HG03095 (cell line): ENCODE measurements at regions not wholly inside any gene's neighbourhood (a gene's known extent, or its start where the extent isn't known, plus 50 kb on each side); places are given as distances from the start of the nearest gene placed in this dataset.

Source experiments
- ATAC-seq: cut with Tn5 transposase; IDR thresholded peaks from one replicate; pipeline ENCODE4 v1.9.1; 2021; ENCODE audit warnings: moderate library complexity; ENCODE audit not compliant: unreplicated experiment

GRCh38 chr12:67829896-67830295 lies 159.4 kb upstream of the IFNG-AS1 start:
- no peak for ATAC-seq

- ATAC-seq: no peak
These were observed 157.1 kb upstream of the IFNG-AS1 start for GRCh38 chr12:67832155-67832554.

GRCh38 chr12:67833602-67834001 lies 155.6 kb upstream of the IFNG-AS1 start:
- no peak for ATAC-seq

- no peak for ATAC-seq
These were observed 151.4 kb upstream of the IFNG-AS1 start for GRCh38 chr12:67837876-67838275.

- ATAC-seq: no peak
These were observed 147.1 kb upstream of the IFNG-AS1 start for GRCh38 chr12:67842124-67842523.

- ATAC-seq: no peak
These were observed 146.0 kb upstream of the IFNG-AS1 start for GRCh38 chr12:67843257-67843656.

- ATAC-seq: no peak
These were observed 136.5 kb upstream of the IFNG-AS1 start for GRCh38 chr12:67852701-67853100.

- ATAC-seq: no peak
These were observed 136.0 kb upstream of the IFNG-AS1 start for GRCh38 chr12:67853204-67853603.

GRCh38 chr12:67854351-67854750 lies 134.9 kb upstream of the IFNG-AS1 start:
- no peak for ATAC-seq

- ATAC-seq: no peak
These were observed 134.1 kb upstream of the IFNG-AS1 start for GRCh38 chr12:67855103-67855502.

GRCh38 chr12:67871231-67871630 lies 118.0 kb upstream of the IFNG-AS1 start:
- ATAC-seq: no peak

GRCh38 chr12:67873355-67873754 lies 115.9 kb upstream of the IFNG-AS1 start:
- no peak for ATAC-seq

GRCh38 chr12:67876305-67876915 lies 112.8 kb upstream of the IFNG-AS1 start:
- no peak for ATAC-seq

GRCh38 chr12:67877727-67878126 lies 111.5 kb upstream of the IFNG-AS1 start:
- ATAC-seq: no peak

GRCh38 chr12:67879937-67880336 lies 109.3 kb upstream of the IFNG-AS1 start:
- ATAC-seq: no peak

- ATAC-seq: no peak
These were observed 107.7 kb upstream of the IFNG-AS1 start for GRCh38 chr12:67881565-67881964.

GRCh38 chr12:67884596-67884995 lies 104.7 kb upstream of the IFNG-AS1 start:
- ATAC-seq: no peak

GRCh38 chr12:67885375-67886169 lies 103.7 kb upstream of the IFNG-AS1 start:
- no peak for ATAC-seq

GRCh38 chr12:67887065-67887464 lies 102.2 kb upstream of the IFNG-AS1 start:
- no peak for ATAC-seq

- ATAC-seq: no peak
These were observed 99.3 kb upstream of the IFNG-AS1 start for GRCh38 chr12:67889931-67890330.

GRCh38 chr12:67890726-67891258 lies 98.5 kb upstream of the IFNG-AS1 start:
- no peak for ATAC-seq

GRCh38 chr12:67891596-67891995 lies 97.7 kb upstream of the IFNG-AS1 start:
- ATAC-seq: no peak
